Activated CD8-positive, alpha-beta T cell treated with anti-CD3 and anti-CD28 coated beads, Interleukin-2, amount 10 ng/mL, durations not matched to agents 7 days and 5 days (primary cell): ENCODE measurements at regions not wholly inside any gene's neighbourhood (a gene's known extent, or its start where the extent isn't known, plus 50 kb on each side); places are given as distances from the start of the nearest gene placed in this dataset.
"Not testable (repeated sequence)": the region's sequence is repeated elsewhere in the genome, so short reads cannot be mapped to it uniquely, and the experiment has no call there.

Experiments used
- ATAC-seq: fragments of 150-1000 bp; cut with Tn5 transposase; one replicate; pipeline ENCODE4 v1.10.0; 2021; ENCODE audit warnings: moderate library complexity
- CTCF ChIA-PET: fragments of 350-600 bp; sonication (Branson Sonifier 250); formaldehyde crosslinking; loops from one replicate; lab custom pipeline; 2021; ENCODE audit warnings: antibody characterized with exemption; lab: Charles Lee
- POLR2A ChIA-PET: fragments of 350-600 bp; sonication (Branson Sonifier 250); formaldehyde crosslinking; loops from one replicate; lab custom pipeline; 2021; ENCODE audit warnings: antibody characterized with exemption; lab: Charles Lee
- DNase-seq: peaks from one replicate; pipeline ENCODE4 v3.0.0-alpha.2; 2020
- H3K27ac Mint-ChIP-seq: one replicate; pipeline ENCODE4 v1.8.0; 2021; ENCODE audit warnings: mild to moderate bottlenecking, mixed read lengths
- H3K27me3 Mint-ChIP-seq: one replicate; pipeline ENCODE4 v1.8.0; 2021; ENCODE audit warnings: low read depth, mixed read lengths
- H3K36me3 Mint-ChIP-seq: one replicate; pipeline ENCODE4 v1.8.0; 2021; ENCODE audit warnings: low read depth, mixed read lengths
- H3K4me1 Mint-ChIP-seq: one replicate; pipeline ENCODE4 v1.8.0; 2021; ENCODE audit warnings: low read depth, mixed read lengths
- H3K4me3 Mint-ChIP-seq: one replicate; pipeline ENCODE4 v1.8.0; 2021; ENCODE audit warnings: mild to moderate bottlenecking, mixed read lengths
- H3K9me3 Mint-ChIP-seq: one replicate; pipeline ENCODE4 v1.8.0; 2022; ENCODE audit warnings: mixed read lengths; ENCODE audit not compliant: insufficient read depth

GRCh38 chr12:116444590-116444943 lies 114.6 kb upstream of the MAP1LC3B2 start:
- POLR2A ChIA-PET, result no interaction called here
- Mint-ChIP-seq H3K9me3 (no peaks in the 10 kb centered on the region), H3K4me1 (no peaks in the 10 kb centered on the region), H3K27me3 (peaks cover 6% of the 10 kb centered on the region), H3K4me3 (no peak overlapping the region), H3K27ac (no peak overlapping the region), H3K36me3 (no peaks in the 10 kb centered on the region)
- ATAC-seq, result no peak
- no peak for DNase-seq
- CTCF ChIA-PET, result no interaction called here

- ChIA-PET POLR2A (no interaction called here), CTCF (no interaction called here)
- ATAC-seq, result no peak
- peaks cover 2% of the 10 kb centered on the region for H3K4me1 Mint-ChIP-seq
- H3K36me3 Mint-ChIP-seq, result no peaks in the 10 kb centered on the region
- peaks cover 6% of the 10 kb centered on the region for H3K27me3 Mint-ChIP-seq
- H3K9me3 Mint-ChIP-seq, result no peaks in the 10 kb centered on the region
- H3K27ac Mint-ChIP-seq, result no peak overlapping the region
- no peak overlapping the region for H3K4me3 Mint-ChIP-seq
- DNase-seq, result no peak
Measured at GRCh38 chr12:116448165-116448739, 110.9 kb upstream of the MAP1LC3B2 start.

DNA sequence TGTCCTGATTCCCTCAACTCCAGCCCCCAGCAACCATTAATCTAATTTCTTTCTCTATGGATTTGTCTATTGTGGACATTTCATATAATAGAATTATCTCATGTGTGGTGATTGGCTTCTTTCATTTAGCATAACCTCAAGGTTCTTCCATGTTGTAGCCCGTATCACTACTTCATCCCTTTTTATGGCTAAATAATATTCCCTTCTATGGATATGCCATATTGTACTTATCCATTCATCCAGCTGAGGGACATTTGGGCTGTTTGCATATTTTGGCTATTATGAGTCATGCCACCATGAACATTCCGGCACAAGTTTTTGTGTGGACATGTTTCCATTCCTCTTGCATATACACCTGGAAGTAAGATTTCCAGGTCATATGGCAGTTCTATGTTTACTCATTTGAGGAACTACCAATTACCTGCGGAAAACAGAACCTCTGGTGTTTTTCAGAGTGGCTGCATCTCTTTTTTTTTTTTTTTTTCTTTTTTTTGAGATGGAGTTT lies 108.7 kb upstream of the MAP1LC3B2 start:
- CTCF ChIA-PET, result no interaction called here
- H3K27me3 Mint-ChIP-seq, result peaks cover 6% of the 10 kb centered on the region
- POLR2A ChIA-PET, result no interaction called here
- no peaks in the 10 kb centered on the region for H3K9me3 Mint-ChIP-seq
- H3K4me3 Mint-ChIP-seq, result no peak overlapping the region
- H3K27ac Mint-ChIP-seq, result no peak overlapping the region
- H3K36me3 Mint-ChIP-seq, result no peaks in the 10 kb centered on the region
- no peak for DNase-seq
- H3K4me1 Mint-ChIP-seq, result peaks cover 4% of the 10 kb centered on the region
- no peak for ATAC-seq

- not testable (repeated sequence) for ATAC-seq
Measured at GRCh38 chr12:116452975-116453374, 106.2 kb upstream of the MAP1LC3B2 start.

GRCh38 chr12:116453631-116454030 lies 105.5 kb upstream of the MAP1LC3B2 start:
- no peaks in the 10 kb centered on the region for H3K9me3 Mint-ChIP-seq
- DNase-seq, result no peak
- ChIA-PET POLR2A (no interaction called here), CTCF (no interaction called here)
- no peak for ATAC-seq
- H3K27ac Mint-ChIP-seq, result no peak overlapping the region
- no peak overlapping the region for H3K4me3 Mint-ChIP-seq
- peaks cover 5% of the 10 kb centered on the region for H3K27me3 Mint-ChIP-seq
- no peaks in the 10 kb centered on the region for H3K36me3 Mint-ChIP-seq
- H3K4me1 Mint-ChIP-seq, result peaks cover 4% of the 10 kb centered on the region

More at GRCh38 chr12:116452975-116453374, 106.2 kb upstream of the MAP1LC3B2 start:
- H3K4me1 Mint-ChIP-seq, DNase-seq, POLR2A ChIA-PET, H3K9me3 Mint-ChIP-seq, H3K27me3 Mint-ChIP-seq, H3K36me3 Mint-ChIP-seq, H3K27ac Mint-ChIP-seq, H3K4me3 Mint-ChIP-seq: not testable (repeated sequence)
- CTCF ChIA-PET, result interaction anchor here (0.6 kb wide), 1 partner anchor 214 kb away, joined by 3 read pairs; no protein-coding TSS in a partner anchor

DNA sequence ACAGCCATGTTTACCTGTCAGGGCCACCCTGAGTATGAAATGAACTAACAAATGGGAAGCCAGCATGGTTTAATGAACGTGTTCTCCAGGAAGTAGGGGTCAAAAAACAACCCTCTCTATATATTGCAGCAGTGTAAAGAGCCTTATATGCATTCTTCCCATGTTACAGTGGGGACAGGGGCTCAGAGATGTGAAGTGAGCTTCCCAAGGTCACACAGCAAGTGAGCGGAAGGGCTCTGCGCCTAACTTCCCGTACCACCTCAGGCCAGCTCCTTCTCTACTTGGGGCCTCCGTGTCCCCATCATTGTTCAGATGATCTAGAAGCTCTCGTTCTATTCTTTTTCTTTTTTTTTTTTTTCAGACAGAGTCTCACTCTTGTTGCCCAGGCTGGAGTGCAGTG lies 105.1 kb upstream of the MAP1LC3B2 start:
- ATAC-seq, result no peak

DNA sequence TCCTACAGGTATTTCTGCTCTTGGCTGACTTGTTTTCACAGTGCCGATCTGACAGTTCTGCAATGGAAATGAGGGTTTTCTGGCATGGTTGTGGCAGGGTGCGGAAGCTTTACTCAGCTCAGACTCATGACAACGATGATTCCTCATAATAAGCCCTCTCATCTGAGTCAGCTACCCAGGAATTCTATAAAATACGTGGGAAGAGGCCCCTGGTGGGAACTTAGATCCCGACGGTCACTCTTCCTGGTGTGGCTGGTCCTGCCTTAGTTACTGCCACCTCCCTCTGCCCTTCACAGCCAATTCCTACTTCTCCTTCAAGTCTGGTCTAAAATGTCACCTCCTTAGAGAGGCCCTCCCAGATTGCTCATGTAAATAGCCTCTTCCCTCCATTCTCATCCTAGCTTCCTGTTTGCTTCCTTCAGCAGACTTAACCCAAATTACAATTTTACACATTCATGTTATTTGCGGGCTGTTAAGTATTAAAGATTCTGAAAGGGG lies 104.2 kb upstream of the MAP1LC3B2 start:
- ChIA-PET CTCF (no interaction called here), POLR2A (no interaction called here)
- no peak for DNase-seq
- H3K9me3 Mint-ChIP-seq, result no peaks in the 10 kb centered on the region
- no peak overlapping the region for H3K27ac Mint-ChIP-seq
- ATAC-seq, result no peak
- no peak overlapping the region for H3K4me3 Mint-ChIP-seq
- H3K27me3 Mint-ChIP-seq, result peaks cover 5% of the 10 kb centered on the region
- H3K36me3 Mint-ChIP-seq, result no peaks in the 10 kb centered on the region
- H3K4me1 Mint-ChIP-seq, result peaks cover 4% of the 10 kb centered on the region

More for the DNA sequence above, 105.1 kb upstream of the MAP1LC3B2 start:
- H3K36me3 Mint-ChIP-seq, result no peaks in the 10 kb centered on the region
- ChIA-PET POLR2A (no interaction called here), CTCF (no interaction called here)
- peaks cover 5% of the 10 kb centered on the region for H3K27me3 Mint-ChIP-seq
- H3K4me3 Mint-ChIP-seq, result no peak overlapping the region
- no peak overlapping the region for H3K27ac Mint-ChIP-seq
- H3K9me3 Mint-ChIP-seq, result no peaks in the 10 kb centered on the region
- no peak for DNase-seq
- peaks cover 4% of the 10 kb centered on the region for H3K4me1 Mint-ChIP-seq

DNA sequence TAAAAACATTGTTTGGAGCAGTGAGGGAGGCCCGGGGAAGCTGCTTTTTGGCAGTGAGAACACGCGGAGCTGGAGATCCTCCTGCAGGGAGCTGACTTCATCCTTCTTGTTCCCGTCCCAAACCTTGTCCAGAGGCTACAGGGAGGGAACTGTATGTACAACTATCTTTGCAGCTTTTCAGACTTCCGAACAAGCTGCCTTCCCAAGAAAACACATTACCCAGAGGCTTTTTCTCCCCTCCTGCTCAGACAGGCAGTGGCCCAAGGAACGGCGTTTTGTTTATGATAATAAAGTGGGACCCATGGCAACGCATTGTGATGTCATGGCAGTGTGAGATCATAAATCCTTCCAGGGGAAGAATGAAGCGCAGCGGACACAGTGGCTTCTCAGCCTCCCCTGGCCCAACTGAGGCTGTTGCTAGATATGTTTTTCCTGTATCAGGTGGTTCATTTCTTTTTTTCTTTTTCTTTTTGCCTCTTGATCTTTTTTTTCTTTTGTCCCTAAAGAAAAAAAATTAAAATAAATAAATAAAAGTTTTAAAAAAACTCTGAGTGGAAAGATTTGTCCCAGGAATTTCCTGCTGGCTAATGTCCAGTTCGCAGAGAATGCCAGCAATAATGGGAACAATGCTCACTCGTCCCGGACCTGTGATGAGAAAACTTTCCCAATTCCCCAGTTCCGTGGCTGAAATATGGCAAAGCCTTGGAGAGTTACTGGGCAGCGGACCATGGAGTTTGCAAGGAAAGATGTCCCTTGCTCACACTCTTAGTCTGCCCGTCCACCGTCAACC lies 103.4 kb upstream of the MAP1LC3B2 start:
- H3K4me1 Mint-ChIP-seq, result peaks cover 4% of the 10 kb centered on the region
- H3K27me3 Mint-ChIP-seq, result peaks cover 5% of the 10 kb centered on the region
- H3K9me3 Mint-ChIP-seq, result no peaks in the 10 kb centered on the region
- no peak for DNase-seq
- ATAC-seq, result no peak
- CTCF ChIA-PET, result no interaction called here
- no peak overlapping the region for H3K4me3 Mint-ChIP-seq
- POLR2A ChIA-PET, result no interaction called here
- H3K27ac Mint-ChIP-seq, result no peak overlapping the region
- no peaks in the 10 kb centered on the region for H3K36me3 Mint-ChIP-seq

DNA sequence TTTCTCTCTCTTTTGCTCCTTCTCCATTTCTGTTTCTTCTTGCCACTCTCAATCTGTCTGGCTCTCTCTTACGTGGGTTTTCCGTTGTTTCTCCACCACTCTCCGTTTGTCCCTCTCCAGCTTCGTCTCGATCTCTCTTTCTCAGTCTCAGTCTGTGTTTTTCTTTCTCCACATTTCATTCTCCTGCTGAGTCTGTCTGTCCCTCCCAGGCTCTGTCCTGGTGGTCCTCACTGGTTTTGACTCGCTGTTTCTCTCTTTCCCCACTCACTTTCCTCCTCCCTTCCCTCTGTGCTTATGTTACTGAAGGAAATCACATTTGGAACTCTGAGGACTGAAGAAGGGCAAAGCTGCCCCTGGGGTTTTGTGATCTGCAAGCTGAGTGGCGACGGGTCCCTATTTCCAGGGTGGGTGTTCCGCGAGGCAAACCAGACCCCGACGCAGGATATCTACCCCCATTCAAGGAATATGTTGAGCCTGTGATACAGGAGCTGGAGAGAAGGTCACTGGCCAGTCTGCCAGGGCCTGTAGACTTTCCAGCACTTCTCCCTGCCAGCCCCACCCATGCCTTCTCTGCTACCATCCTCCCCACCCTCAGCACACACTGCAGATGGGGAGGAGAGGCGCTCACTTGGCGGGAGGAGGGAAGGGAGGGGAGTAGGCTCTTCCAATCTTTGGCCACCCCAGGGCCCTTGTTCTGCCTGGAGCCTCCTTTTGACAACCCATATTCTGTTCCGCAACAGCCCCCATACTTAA lies 102.7 kb upstream of the MAP1LC3B2 start:
- H3K27me3 Mint-ChIP-seq, result peaks cover 5% of the 10 kb centered on the region
- DNase-seq (no peak), ATAC-seq (no peak)
- no peaks in the 10 kb centered on the region for H3K36me3 Mint-ChIP-seq
- no peak overlapping the region for H3K4me3 Mint-ChIP-seq
- H3K4me1 Mint-ChIP-seq, result peaks cover 4% of the 10 kb centered on the region
- no peaks in the 10 kb centered on the region for H3K9me3 Mint-ChIP-seq
- no peak overlapping the region for H3K27ac Mint-ChIP-seq
- ChIA-PET CTCF (no interaction called here), POLR2A (no interaction called here)

DNA sequence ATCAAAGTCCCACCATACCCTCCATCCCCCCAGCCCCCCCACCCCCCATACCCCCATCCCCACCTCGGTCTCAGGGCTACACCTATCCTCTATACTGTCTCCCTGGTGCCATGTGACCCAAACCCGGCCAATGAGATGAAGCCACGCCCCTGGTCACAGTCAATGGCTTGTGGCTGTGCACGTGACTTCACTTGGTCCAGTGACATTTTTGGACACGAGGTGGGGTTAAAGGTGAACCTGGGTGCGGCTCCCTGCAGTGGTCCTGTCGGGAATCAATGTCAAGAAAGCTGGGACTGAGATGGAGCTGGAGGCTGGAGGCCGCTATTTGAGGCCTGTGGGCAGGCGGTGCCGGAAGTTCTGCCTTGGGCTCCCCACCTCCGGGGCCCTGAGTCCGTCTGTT lies 100.7 kb upstream of the MAP1LC3B2 start:
- no peak overlapping the region for H3K4me3 Mint-ChIP-seq
- no peaks in the 10 kb centered on the region for H3K36me3 Mint-ChIP-seq
- DNase-seq (no peak), ATAC-seq (no peak)
- H3K9me3 Mint-ChIP-seq, result no peaks in the 10 kb centered on the region
- peaks cover 5% of the 10 kb centered on the region for H3K27me3 Mint-ChIP-seq
- CTCF ChIA-PET, result no interaction called here
- POLR2A ChIA-PET, result no interaction called here
- no peaks in the 10 kb centered on the region for H3K4me1 Mint-ChIP-seq
- no peak overlapping the region for H3K27ac Mint-ChIP-seq

GRCh38 chr12:116459011-116459875 lies 99.9 kb upstream of the MAP1LC3B2 start:
- H3K36me3 Mint-ChIP-seq, result no peaks in the 10 kb centered on the region
- no peak for DNase-seq
- no peak for ATAC-seq
- H3K4me3 Mint-ChIP-seq, result no peak overlapping the region
- no peaks in the 10 kb centered on the region for H3K9me3 Mint-ChIP-seq
- peaks cover 5% of the 10 kb centered on the region for H3K27me3 Mint-ChIP-seq
- CTCF ChIA-PET, result no interaction called here
- POLR2A ChIA-PET, result no interaction called here
- no peaks in the 10 kb centered on the region for H3K4me1 Mint-ChIP-seq
- H3K27ac Mint-ChIP-seq, result no peak overlapping the region
